ENCODE measurements at regions not wholly inside any gene's neighbourhood (a gene's known extent, or its start where the extent isn't known, plus 50 kb on each side); places are given as distances from the start of the nearest gene placed in this dataset.

DNA sequence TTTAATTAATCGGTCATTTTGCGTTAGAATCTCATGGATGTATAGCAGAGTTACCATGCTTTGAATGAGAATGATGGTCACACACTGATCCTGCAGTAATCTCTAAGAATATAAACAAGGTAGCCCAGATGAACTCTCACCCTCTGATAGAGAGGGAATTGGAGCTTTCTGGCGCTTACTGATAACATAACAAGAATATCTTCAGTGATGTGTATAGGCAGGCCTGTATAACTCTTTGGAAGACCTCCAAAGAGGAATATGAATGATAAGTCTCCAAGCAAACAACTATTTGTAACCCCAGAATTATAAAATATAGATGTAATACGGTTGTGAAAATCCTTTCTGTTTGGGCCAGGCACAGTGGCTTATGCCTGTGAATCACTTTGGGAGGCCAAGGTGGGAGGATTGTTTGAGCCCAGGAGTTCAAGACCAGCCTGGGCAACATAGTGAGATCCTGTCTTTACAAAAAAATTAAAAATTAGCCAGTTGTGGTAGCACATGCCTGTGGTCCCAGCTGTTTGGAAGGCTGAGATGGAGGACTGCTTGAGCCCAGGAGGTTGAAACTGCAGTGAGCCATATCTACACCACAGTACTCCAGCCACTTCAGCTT, 52.5 kb upstream of the LTBP1 start:
- 17% methylated on average over 4 of the region's 4 CpGs for WGBS (ENCODE audit: low lambda C conversion rate)
- CTCF ChIA-PET (ENCODE audit: low intra/inter-chr PET ratio, low total read pairs), result no interaction called here
- no peaks in the 10 kb centered on the region for H3K79me2 ChIP-seq (ENCODE audit: insufficient read depth, low read length)
- no peaks in the 10 kb centered on the region for H3K9me3 ChIP-seq (ENCODE audit: low read length)
- no peaks in the 10 kb centered on the region for H4K20me1 ChIP-seq (ENCODE audit: insufficient read depth, low read length)
- FAIRE-seq (no peak), DNase-seq (ENCODE audit: low spot score) (no peak), ATAC-seq (no peak)
- intact Hi-C loops (cut with micrococcal nuclease; ENCODE audit: unreplicated experiment) (no loop called here), in situ Hi-C loops (cut with HindIII; ENCODE audit: extremely low pct_ligation_motif_present, low pct_unique_long_range_greater_than_20kb) (no loop called here)
- H2AFZ ChIP-seq (ENCODE audit: low read length), result no peak overlapping the region
- no peak overlapping the region for H3K9ac ChIP-seq (ENCODE audit: insufficient read depth, low read depth, low read length)
- no peak overlapping the region for H3K27ac ChIP-seq (ENCODE audit: extremely low read length, insufficient read depth, low read length)
- no peaks in the 10 kb centered on the region for H3K4me1 ChIP-seq (ENCODE audit: insufficient read depth, low read length)
- no TSS peak for BruUV-seq (replicated peaks)
- no peaks in the 10 kb centered on the region for H3K36me3 ChIP-seq (replicated peaks in 1 of 2; ENCODE audit: control insufficient read depth in 1 of 2, insufficient read depth in 2 of 2, low read length in 2 of 2)
- no peak overlapping the region for H3K4me2 ChIP-seq (ENCODE audit: low read depth, low read length)
- H3K4me3 ChIP-seq (replicated peaks in 1 of 3; ENCODE audit: insufficient read depth in 1 of 3, low read depth in 2 of 3, low read length in 3 of 3), result no peak overlapping the region
- H3K27me3 ChIP-seq (ENCODE audit: control insufficient read depth in 1 of 2, insufficient read depth in 2 of 2, low read length in 2 of 2), result 0 out of 5 replicates have a peak, but pooled peaks cover 0 to 3% of the 10 kb centered on the region in 2 experiments
- POLR2A ChIA-PET, result no interaction called here
- TF ChIP-seq, protein P1, sequence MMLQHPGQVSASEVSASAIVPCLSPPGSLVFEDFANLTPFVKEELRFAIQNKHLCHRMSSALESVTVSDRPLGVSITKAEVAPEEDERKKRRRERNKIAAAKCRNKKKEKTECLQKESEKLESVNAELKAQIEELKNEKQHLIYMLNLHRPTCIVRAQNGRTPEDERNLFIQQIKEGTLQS (CRISPR knock-in tag; IDR thresholded peaks at IDR 0.05), result no peak
- TF ChIP-seq XRCC5 (optimal IDR thresholded peaks at IDR 0.05; ENCODE audit: low read length), result no peak
- TF ChIP-seq ADNP (CRISPR knock-in tag; IDR thresholded peaks at IDR 0.05), result no peak
- TF ChIP-seq NFYC (CRISPR knock-in tag; IDR thresholded peaks at IDR 0.05), result no peak
- TF ChIP-seq ZNF569 (CRISPR knock-in tag; IDR thresholded peaks at IDR 0.05; ENCODE audit: borderline replicate concordance), result no peak
- TF ChIP-seq, protein P2, sequence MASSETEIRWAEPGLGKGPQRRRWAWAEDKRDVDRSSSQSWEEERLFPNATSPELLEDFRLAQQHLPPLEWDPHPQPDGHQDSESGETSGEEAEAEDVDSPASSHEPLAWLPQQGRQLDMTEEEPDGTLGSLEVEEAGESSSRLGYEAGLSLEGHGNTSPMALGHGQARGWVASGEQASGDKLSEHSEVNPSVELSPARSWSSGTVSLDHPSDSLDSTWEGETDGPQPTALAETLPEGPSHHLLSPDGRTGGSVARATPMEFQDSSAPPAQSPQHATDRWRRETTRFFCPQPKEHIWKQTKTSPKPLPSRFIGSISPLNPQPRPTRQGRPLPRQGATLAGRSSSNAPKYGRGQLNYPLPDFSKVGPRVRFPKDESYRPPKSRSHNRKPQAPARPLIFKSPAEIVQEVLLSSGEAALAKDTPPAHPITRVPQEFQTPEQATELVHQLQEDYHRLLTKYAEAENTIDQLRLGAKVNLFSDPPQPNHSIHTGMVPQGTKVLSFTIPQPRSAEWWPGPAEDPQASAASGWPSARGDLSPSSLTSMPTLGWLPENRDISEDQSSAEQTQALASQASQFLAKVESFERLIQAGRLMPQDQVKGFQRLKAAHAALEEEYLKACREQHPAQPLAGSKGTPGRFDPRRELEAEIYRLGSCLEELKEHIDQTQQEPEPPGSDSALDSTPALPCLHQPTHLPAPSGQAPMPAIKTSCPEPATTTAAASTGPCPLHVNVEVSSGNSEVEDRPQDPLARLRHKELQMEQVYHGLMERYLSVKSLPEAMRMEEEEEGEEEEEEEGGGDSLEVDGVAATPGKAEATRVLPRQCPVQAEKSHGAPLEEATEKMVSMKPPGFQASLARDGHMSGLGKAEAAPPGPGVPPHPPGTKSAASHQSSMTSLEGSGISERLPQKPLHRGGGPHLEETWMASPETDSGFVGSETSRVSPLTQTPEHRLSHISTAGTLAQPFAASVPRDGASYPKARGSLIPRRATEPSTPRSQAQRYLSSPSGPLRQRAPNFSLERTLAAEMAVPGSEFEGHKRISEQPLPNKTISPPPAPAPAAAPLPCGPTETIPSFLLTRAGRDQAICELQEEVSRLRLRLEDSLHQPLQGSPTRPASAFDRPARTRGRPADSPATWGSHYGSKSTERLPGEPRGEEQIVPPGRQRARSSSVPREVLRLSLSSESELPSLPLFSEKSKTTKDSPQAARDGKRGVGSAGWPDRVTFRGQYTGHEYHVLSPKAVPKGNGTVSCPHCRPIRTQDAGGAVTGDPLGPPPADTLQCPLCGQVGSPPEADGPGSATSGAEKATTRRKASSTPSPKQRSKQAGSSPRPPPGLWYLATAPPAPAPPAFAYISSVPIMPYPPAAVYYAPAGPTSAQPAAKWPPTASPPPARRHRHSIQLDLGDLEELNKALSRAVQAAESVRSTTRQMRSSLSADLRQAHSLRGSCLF (CRISPR knock-in tag; IDR thresholded peaks at IDR 0.05; ENCODE audit: borderline replicate concordance), result no peak
- no peak for TF ChIP-seq ARNT (IDR thresholded peaks at IDR 0.05)
- TF ChIP-seq ZNF878 (CRISPR knock-in tag; IDR thresholded peaks at IDR 0.05), result no peak
- TF ChIP-seq KLF12 (CRISPR knock-in tag; IDR thresholded peaks at IDR 0.05; ENCODE audit: borderline replicate concordance), result no peak
- TF ChIP-seq ATAD3A (CRISPR knock-in tag; IDR thresholded peaks at IDR 0.05), result no peak
- TF ChIP-seq CBX2 (IDR thresholded peaks at IDR 0.05; ENCODE audit: low read depth, low read length), result no peak
- TF ChIP-seq CBX2 (CRISPR knock-in tag; IDR thresholded peaks at IDR 0.05; ENCODE audit: low read depth), result no peak
- TF ChIP-seq, protein P3, sequence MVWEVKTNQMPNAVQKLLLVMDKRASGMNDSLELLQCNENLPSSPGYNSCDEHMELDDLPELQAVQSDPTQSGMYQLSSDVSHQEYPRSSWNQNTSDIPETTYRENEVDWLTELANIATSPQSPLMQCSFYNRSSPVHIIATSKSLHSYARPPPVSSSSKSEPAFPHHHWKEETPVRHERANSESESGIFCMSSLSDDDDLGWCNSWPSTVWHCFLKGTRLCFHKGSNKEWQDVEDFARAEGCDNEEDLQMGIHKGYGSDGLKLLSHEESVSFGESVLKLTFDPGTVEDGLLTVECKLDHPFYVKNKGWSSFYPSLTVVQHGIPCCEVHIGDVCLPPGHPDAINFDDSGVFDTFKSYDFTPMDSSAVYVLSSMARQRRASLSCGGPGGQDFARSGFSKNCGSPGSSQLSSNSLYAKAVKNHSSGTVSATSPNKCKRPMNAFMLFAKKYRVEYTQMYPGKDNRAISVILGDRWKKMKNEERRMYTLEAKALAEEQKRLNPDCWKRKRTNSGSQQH (CRISPR knock-in tag; IDR thresholded peaks at IDR 0.05; ENCODE audit: low read depth), result no peak
- TF ChIP-seq, protein P4, sequence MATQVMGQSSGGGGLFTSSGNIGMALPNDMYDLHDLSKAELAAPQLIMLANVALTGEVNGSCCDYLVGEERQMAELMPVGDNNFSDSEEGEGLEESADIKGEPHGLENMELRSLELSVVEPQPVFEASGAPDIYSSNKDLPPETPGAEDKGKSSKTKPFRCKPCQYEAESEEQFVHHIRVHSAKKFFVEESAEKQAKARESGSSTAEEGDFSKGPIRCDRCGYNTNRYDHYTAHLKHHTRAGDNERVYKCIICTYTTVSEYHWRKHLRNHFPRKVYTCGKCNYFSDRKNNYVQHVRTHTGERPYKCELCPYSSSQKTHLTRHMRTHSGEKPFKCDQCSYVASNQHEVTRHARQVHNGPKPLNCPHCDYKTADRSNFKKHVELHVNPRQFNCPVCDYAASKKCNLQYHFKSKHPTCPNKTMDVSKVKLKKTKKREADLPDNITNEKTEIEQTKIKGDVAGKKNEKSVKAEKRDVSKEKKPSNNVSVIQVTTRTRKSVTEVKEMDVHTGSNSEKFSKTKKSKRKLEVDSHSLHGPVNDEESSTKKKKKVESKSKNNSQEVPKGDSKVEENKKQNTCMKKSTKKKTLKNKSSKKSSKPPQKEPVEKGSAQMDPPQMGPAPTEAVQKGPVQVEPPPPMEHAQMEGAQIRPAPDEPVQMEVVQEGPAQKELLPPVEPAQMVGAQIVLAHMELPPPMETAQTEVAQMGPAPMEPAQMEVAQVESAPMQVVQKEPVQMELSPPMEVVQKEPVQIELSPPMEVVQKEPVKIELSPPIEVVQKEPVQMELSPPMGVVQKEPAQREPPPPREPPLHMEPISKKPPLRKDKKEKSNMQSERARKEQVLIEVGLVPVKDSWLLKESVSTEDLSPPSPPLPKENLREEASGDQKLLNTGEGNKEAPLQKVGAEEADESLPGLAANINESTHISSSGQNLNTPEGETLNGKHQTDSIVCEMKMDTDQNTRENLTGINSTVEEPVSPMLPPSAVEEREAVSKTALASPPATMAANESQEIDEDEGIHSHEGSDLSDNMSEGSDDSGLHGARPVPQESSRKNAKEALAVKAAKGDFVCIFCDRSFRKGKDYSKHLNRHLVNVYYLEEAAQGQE (IDR thresholded peaks at IDR 0.05; ENCODE audit: borderline replicate concordance in 1 of 2, low read depth in 1 of 2, low read length in 2 of 2), result no peak
- no peak for TF ChIP-seq ZNF253 (CRISPR knock-in tag; IDR thresholded peaks at IDR 0.05; ENCODE audit: borderline replicate concordance)
- no peak for TF ChIP-seq GTF3A (CRISPR knock-in tag; conservative IDR thresholded peaks at IDR 0.05)
